Transverse colon (tissue), 3 donors: ENCODE measurements at regions not wholly inside any gene's neighbourhood (a gene's known extent, or its start where the extent isn't known, plus 50 kb on each side); places are given as distances from the start of the nearest gene placed in this dataset.

Source experiments
- POLR2A ChIP-seq: fragments of 450-650 bp; IDR thresholded peaks from one replicate; pipeline ENCODE4 v1.6.1; 2016; ENCODE audit warnings: antibody characterized with exemption, mild to moderate bottlenecking, moderate library complexity
- TF ChIP-seq, protein P1 (sequence below), 5 experiments: fragments of 200-600 bp in 3 of 5; fragments of 450-650 bp in 2 of 5; sonication (generic) in 3 of 5; IDR thresholded peaks; 1 replicate in 2 of 5; 2 replicates in 3 of 5; pipeline ENCODE4 v1.5.1; 2016 to 2017; ENCODE audit warnings: antibody characterized with exemption in 5 of 5, inconsistent platforms in 3 of 5, mild to moderate bottlenecking in 2 of 5, moderate library complexity in 1 of 5

DNA sequence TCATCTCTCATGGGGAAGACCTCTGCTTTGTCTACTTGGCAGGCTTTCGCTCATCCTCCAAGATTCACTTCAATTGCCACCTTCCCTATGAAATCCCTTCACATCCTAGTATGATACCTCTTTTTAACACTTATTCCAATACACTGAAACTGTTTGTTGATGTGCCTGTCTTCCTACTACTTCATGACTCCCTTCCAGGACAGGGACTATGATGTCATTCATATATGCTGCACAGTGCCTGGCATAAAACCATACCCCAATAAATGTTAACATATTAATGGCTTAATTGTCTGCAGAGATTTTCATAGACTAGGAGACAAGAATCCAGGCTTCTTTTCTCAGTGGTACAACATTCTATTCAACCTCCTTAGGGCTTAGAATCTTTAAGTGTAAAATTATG, 215.5 kb downstream of the ZNF608 start:
- no peak for TF ChIP-seq POLR2A
- TF ChIP-seq, protein P1, sequence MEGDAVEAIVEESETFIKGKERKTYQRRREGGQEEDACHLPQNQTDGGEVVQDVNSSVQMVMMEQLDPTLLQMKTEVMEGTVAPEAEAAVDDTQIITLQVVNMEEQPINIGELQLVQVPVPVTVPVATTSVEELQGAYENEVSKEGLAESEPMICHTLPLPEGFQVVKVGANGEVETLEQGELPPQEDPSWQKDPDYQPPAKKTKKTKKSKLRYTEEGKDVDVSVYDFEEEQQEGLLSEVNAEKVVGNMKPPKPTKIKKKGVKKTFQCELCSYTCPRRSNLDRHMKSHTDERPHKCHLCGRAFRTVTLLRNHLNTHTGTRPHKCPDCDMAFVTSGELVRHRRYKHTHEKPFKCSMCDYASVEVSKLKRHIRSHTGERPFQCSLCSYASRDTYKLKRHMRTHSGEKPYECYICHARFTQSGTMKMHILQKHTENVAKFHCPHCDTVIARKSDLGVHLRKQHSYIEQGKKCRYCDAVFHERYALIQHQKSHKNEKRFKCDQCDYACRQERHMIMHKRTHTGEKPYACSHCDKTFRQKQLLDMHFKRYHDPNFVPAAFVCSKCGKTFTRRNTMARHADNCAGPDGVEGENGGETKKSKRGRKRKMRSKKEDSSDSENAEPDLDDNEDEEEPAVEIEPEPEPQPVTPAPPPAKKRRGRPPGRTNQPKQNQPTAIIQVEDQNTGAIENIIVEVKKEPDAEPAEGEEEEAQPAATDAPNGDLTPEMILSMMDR (IDR thresholded peaks at IDR 0.05), result no peak
